HG02642 (cell line): ENCODE measurements at regions not wholly inside any gene's neighbourhood (a gene's known extent, or its start where the extent isn't known, plus 50 kb on each side); places are given as distances from the start of the nearest gene placed in this dataset.
A peak's percentile ranks its signal among the peaks of the same experiment; 100 is the strongest.
"Not testable (repeated sequence)": the region's sequence is repeated elsewhere in the genome, so short reads cannot be mapped to it uniquely, and the experiment has no call there.

Experiments
- ATAC-seq: cut with Tn5 transposase; IDR thresholded peaks from one replicate; pipeline ENCODE4 v1.9.1; 2021; ENCODE audit warnings: mild to moderate bottlenecking; ENCODE audit not compliant: unreplicated experiment, poor library complexity

DNA sequence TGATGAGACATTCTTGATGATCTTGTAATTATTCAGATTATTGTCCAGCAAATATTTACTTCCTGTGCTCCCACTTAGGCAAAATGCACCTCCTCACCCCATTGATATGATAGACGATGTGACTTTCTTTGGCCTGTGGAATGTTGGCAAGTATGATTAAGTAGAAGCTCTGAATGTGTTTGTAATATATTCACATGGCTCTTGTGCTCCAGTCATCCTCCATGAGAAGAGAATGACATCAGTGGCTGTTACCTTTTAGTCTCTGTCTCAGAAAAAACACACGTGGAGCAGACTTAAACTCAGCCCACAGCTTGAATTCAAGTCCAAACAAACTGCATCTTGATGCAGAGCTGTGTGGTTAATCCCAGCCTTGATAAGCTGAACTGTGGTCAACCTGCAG is 984.3 kb upstream of the FBXO33 start:
- no peak for ATAC-seq

DNA sequence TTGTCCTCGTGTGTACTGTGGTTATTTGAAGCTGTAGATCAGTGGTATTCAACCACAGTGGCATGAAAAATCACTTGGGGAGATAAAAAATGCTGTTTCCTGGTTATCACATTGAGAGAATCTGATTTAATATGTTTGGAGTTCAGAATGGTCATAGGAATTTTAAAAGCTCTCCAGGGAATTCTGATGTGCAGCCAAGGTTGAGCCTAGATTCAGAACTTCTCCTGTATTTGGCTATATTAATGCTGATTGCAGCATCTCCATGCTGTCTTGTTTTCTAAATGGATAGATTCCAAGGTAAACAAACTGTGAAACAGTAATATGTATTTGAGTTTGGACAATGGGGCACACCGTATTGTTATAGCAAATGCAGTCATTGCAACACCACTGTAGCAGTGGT is 982.2 kb upstream of the FBXO33 start:
- no peak for ATAC-seq

DNA sequence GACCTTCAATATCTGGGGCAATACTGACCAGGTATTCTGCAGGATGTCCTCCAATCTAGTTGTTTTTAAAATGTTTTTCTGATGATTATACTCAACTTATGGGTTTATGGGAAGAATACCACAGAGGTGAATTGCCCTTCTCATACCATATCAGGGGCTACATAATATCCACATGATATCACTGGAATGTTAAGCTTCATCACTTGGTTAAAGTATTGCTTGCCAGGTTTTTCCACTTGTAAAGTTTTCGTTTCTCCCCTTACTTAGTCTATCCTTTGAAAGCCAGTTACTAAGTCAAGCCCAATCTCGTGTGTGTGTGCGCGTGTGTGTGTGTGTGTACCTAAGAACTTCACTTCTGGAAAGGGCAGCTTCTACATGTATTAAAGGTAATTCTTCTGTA is 980.9 kb upstream of the FBXO33 start:
- no peak for ATAC-seq

DNA sequence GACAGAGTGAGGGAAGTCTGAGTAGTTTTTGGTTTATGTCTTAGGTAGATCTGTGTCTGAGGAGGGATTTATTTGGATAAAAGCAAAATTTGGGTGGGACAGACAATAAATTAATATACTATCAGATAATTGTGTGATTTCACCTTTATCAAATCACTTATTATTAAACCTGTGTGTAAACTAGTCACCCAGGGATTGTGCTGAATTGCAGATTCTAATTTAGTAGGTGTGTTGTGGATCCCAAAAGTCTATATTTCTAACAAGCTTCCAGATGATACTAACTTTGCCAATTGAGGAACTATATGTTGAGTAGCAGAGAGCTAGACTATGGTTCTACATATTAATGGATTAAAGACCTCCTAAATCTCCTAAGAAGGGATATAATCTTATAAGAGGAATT is 978.5 kb upstream of the FBXO33 start:
- no peak for ATAC-seq

DNA sequence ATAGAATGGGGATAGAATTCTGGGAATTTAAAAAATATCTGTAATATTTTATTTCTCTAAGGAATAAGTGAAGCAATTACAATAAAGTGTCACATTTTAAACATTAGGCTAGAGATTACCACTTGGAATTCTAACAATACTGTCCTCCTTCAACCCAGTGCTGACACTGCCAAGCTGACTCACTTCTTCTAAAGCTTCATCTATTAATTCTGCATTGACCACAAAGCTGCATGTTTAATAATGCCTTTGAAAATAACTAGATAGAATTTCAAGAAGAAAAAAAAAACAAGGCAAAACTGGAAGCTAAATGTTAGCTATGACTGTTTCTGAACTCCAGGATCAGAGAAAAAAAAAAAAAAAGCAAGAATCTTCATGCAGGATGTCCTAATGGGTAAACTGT is 970.7 kb upstream of the FBXO33 start:
- no peak for ATAC-seq

DNA sequence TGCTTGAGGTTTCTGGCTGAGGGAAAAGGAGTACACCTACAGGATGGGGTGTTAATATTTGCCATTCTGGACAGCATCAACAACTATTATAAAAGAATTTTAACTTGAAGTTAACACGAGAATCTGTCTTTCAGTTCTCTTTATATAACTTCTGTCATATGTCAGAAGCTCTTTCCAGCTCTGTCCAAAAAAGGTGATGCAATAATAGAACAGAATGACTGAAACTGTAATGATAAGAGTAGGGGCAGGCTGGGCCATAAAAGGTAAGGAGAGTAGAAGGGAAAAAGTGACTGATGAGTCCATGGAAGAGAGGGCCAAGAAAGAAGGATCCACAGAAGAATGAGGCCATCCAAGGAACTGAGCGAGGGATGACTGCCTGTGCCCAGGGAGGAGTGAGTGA is 966.7 kb upstream of the FBXO33 start:
- no peak for ATAC-seq

DNA sequence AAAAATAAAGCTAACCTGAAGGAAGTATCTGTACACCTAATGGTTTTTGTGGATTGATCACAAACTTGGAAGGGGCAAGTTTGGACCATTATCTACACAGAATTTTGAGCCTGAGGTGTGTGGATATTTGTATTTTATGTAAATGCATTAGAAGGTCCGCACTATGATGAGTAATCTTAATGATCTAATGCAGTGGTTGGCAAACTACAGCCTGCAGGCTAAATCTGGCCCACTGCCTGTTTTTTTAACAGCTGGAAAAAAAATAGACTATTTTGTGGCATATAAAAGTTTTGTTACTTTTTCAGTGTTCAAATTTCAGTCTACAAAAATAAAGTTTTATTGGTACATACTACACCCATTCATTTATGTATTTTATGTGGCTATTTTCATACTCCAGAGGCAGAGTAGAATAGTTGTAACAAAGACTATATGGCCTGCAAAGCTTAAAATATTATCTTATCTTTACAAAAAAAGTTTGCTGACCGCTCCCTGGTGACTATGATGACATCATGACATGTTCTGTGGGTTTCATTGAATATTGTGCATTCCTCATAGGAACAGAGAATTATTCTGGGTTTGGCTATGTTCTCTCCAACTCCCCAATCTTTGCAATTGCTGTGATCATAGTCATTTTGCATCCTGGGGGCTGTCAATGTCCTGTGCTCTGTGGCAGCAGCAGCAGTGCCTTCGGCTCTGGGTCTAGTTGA is 962.6 kb upstream of the FBXO33 start:
- ATAC-seq = no peak

DNA sequence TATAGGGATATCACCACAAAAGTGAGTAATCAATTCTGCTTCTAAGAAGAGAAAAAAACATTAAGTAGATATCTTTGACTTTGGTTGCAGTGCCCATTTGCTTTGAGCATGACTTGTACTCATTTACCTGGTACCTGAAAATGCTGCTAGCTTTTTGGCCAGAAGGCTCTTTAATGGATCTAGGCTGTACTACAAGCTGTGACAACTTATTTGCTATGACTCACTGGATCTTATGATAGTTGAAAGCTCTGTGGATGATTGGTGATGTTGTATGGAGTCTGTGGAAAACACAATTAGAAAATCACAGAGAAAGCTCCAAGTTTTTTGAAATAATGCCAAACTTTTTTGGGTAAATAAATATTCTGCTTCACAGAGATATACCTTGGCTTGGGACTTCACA is 960.9 kb upstream of the FBXO33 start:
- no peak for ATAC-seq

DNA sequence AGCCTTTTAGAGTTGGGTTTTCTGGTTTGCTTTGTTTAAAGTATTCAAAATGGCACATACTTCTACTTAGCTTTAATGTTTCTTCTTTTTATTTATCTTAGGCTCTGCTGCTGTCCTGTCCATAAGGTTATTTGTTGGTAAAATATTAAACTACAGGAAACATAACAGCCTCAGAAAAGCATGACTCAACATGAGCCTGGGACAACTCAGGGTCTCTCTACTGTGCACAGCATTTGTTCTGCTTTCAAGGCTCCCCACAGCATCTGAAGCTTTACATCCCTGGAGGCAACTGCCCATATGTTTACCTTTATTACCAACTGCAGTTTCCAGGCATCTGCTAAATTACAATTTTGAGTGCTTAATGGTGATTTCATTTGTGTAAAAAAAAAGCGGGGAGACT is 954.2 kb upstream of the FBXO33 start:
- ATAC-seq = peak; percentile 57

DNA sequence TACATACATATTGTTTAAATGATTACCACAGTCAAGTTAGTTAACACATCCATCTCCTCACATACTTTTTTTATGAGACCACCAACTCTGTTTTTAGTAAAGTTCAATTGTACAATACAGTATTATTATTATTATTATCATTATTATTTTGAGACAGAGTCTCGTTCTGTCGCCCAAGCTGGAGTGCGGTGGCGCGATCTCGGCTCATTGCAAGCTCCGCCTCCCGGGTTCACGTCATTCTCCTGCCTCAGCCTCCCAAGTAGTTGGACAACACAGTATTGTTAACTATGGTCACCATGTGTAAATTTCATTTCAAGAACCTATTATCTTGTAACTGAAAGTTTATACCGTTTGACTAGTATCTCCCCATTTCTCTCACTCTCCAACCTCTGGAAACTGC is 942.0 kb upstream of the FBXO33 start:
- ATAC-seq = no peak

DNA sequence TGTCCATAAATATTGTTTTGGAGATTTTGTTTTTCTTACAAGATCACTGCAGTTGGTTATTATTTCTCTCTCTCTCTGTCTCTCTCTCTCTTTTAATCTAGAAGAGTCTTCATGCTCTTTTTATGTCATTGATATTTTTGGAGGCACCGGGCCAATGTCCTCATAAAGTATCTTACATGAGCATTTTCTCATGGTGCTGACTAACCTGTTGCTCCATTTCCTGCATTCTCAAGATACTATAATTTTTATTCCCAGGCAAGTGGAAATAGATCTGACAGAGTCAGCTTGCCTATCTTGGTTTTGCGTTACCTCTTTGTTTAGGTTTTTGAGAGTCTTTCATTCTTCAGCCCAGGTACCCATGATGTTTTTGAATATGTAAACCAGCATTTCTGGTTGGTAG is 938.8 kb upstream of the FBXO33 start:
- no peak for ATAC-seq

DNA sequence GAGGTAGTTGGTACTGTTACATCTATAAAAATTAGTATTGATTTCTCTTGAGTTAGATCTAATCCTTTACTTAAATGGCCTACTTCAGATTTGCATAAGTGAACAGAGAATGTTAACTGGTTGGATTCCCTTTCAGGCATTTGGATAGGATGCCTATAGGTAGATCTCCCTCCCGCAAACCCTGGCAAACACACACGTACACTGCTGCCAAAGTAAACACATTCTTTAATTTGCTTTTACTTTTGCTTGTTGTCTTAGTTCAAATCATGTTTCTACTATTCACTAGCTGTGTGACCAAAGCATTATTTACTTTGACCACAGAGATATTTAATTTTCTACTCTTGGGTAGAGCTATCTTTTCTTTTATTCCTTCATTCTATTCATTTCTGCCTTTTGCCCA is 936.1 kb upstream of the FBXO33 start:
- no peak for ATAC-seq

DNA sequence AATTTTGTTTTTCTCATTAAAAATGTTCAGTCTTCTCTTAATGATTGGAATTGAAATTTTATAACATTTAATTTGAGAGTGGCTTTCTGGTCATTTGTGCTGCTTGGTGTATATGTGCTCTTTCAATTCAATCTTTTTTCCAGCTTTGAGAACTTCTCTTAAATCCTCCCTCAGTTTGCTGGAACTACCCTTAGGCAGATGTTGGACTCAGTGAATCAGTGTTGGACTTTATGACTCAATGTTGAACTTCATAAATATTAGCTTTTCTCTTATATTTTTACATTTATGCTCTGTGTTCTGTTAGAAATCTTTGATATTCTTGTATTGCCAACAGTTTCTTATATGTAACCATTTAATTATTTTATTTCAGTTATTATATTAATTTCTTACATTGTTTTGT is 935.5 kb upstream of the FBXO33 start:
- ATAC-seq = no peak

DNA sequence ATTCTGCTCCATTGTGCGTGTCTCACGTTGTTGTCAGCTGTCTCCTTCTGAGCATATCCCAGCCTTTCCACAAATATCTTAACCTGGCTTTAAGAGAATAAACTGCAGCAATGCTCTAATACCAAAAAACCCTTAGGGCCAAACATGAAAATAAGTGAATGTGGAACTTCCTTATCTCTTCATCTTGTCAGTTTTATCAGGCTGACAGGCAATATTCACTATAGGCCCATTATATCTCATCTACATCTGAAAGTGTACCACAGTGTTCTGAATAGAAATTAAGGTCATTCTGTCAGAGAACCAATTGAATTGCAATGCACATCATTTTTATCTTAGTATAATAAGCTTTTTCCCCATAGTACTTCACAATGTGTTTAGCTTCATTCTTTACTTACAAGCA is 933.1 kb upstream of the FBXO33 start:
- ATAC-seq = no peak

DNA sequence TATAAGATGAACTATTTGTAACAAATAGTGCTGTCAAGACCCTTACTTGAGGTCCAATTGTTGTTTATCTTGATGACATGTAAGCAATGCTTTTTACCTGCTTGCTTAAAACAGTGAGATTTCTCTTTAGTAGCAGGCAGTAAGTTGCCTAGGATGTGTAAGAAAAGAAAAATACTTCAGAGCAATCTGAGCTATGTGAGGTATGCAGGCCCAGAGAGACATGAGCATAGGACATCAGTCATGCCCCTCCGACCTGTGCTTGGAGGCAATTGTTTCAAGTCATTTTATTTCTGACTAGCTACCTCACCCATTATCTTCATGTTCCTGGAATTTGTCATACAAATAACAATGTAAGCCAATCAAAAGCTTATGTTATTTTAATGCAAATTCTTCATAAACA is 930.6 kb upstream of the FBXO33 start:
- ATAC-seq = no peak

DNA sequence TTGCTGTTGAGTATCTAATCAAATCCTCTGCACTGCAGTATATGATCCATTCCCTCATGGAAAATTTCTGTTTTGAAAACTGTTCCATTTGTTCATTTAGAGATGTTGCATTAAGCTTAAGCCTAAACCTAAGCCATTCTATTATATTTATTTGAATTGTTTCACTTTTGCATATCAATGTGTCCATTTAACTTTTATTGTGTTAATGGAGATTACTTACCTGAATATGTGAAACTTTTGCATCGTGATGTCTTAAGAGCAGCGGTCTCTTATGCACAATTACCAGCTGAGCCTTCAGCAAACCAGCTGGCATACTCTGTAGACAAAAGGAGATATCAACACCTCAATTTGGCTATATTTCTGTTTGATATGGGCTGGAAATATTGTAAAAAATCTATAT is 922.5 kb upstream of the FBXO33 start:
- ATAC-seq = no peak

DNA sequence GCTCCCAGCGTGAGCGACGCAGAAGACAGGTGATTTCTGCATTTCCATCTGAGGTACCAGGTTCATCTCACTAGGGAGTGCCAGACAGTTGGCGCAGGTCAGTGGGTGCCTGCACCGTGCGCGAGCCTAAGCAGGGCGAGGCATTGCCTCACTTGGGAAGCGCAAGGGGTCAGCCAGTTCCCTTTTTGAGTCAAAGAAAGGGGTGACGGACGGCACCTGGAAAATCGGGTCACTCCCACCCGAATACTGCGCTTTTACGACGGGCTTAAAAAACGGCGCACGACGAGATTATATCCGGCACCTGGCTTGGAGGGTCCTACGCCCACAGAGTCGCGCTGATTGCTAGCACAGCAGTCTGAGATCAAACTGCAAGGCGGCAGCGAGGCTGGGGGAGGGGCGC is 915.9 kb upstream of the FBXO33 start:
- ATAC-seq = not testable (repeated sequence)

DNA sequence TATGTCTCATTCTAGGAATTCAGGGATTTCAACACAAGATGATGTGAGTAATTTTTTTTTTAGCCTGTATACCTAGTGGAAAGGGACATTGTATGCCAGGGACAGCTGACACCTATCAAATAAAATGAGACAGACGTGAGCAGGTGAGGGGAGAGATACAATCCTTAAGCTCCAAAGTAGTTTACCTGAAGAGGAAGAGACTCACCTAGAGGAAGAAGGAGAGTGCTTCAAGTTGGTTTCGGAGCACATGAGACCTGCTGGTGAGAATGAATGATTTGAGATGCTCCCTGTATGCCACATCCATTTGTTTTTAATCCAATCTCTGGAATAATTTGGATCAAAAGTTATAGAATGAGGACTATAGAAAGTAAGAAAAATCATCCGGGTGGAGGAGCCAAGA is 915.4 kb upstream of the FBXO33 start:
- ATAC-seq = no peak

DNA sequence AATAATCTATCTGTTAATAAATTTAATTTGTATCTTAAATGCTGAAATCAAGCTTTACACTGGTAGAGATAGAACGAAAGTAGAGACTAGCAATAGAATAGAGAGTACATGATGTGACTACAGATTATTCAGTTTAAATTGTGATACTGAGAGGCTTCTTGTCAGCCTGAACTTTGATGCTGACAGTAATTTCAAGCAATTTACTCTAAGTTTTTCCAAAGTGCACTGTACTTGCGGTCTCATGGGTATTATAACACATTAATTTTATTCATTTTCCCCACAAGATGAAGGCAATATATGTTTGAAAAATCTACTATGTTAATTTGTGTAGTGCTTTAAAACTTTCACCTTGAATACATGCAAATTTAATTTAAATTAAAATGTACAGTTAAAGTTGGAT is 914.0 kb upstream of the FBXO33 start:
- no peak for ATAC-seq

DNA sequence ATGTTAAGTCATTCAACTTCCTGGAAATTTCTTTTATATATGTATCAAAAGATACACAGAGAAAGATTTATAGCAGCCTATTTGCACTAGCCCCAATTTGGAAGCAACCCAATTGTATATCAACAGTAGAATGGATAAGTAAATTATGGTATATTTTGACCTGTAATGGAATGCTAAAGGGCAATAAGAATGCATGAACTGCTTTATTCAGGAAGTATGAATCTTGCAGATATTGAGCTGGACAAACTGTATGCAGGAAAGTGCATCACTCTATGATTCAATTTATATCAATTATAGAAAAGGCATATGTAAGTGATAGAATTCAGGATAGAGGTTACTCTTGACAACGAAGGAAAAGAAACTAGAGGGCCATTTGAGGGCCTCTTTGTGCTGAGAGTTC is 913.1 kb upstream of the FBXO33 start:
- ATAC-seq = no peak

DNA sequence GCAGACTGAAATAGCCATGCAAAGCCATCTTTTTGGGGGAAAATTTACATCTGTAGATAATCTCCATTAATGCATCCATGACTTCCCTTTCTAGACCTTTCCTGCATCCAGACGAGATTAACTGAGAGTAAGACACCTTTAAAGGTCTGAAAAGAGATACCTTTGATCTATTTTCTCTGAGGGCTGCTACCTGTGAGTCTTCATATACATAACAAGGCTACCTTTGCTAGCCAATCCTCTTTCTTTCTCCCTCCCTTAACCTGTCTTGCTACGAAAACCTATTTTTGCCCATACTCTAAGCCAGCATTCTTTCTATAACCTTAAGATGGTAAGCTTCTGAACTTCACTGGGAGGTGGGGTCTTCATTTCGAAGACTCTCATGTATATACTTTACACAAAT is 908.5 kb upstream of the FBXO33 start:
- no peak for ATAC-seq

DNA sequence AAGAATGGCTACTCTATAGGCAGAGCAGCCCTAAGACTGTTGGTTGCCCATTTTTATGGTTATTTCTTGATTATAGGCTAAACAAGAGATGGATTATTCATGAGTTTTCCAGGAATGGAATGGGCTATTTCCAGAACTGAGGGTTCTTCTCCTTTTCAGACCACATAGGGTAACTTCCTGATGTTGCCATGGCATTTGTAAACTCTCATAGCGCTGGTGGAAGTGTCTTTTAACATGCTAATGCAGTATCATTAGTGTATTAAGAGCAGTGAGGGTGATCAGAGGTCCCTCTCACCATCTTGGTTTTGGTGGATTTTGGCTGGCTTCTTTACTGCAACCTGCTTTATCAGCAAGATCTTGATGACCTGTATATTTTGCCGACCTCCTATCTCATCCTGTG is 904.6 kb upstream of the FBXO33 start:
- no peak for ATAC-seq

DNA sequence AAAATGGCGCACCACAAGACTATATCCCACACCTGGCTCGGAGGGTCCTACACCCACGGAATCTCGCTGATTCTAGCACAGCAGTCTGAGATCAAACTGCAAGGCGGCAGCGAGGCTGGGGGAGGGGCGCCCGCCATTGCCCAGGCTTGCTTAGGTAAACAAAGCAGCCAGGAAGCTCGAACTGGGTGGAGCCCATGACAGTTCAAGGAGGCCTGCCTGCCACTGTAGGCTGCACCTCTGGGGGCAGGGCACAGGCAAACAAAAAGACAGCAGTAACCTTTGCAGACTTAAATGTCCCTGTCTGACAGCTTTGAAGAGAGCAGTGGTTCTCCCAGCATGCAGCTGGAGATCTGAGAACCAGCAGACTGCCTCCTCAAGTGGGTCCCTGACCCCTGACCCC is 894.3 kb upstream of the FBXO33 start:
- not testable (repeated sequence) for ATAC-seq
